Left ventricle myocardium inferior (tissue), 1 donor: ENCODE measurements at regions not wholly inside any gene's neighbourhood (a gene's known extent, or its start where the extent isn't known, plus 50 kb on each side); places are given as distances from the start of the nearest gene placed in this dataset.

ENCODE experiments used
- DNase-seq: peaks from one replicate; pipeline ENCODE4 v3.0.0-alpha.2; 2020
- H3K27ac ChIP-seq: fragments of 200-600 bp; replicated peaks from 2 replicates; pipeline ENCODE4 v1.8.0; 2021
- H3K27me3 ChIP-seq: fragments of 200-600 bp; 2 replicates; pipeline ENCODE4 v1.8.0; 2021; ENCODE audit warnings: low read depth
- H3K36me3 ChIP-seq: fragments of 200-600 bp; 2 replicates; pipeline ENCODE4 v1.8.0; 2021
- H3K4me1 ChIP-seq: fragments of 200-600 bp; 2 replicates; pipeline ENCODE4 v1.8.0; 2021
- H3K4me3 ChIP-seq: fragments of 200-600 bp; 2 replicates; pipeline ENCODE4 v1.8.0; 2021; ENCODE audit warnings: mild to moderate bottlenecking, moderate library complexity
- H3K9me3 ChIP-seq: fragments of 200-600 bp; replicated peaks from 2 replicates; pipeline ENCODE4 v1.8.0; 2021
- intact Hi-C: fragments of 100-400 bp; cut with micrococcal nuclease; formaldehyde crosslinking; loops from one replicate; pipeline ENCODE4 v1.11.0; 2022
- TF ChIP-seq, protein P1 (sequence below): fragments of 200-600 bp; IDR thresholded peaks from 2 replicates; pipeline ENCODE4 v1.8.0; 2021; ENCODE audit warnings: antibody characterized with exemption, mild to moderate bottlenecking, borderline replicate concordance
- donor health status: DM: no; HTN: yes; CAD: no; lungs with severe emphysema.

DNA sequence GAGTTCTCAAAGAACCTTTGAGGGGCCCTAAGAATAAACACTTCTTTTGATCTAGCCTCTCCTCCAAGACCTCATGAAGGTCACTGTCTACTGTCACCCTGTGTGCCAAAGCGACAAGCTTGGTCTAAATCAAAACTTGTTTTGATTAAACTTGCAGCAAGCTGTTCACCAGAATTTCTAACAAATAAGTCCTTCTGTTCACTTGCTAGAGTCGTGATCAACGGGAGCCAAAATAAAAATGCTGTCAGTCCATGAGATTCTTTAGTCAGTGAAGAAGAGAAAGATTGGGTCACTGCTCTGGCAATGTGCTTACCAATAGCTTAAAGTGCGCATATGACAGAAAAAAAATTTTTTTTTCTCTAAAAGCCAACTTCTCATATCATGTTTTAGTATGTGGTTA is 53.9 kb upstream of the GALNT5 start:
- intact Hi-C loops, result no loop called here
- DNase-seq, result no peak
- TF ChIP-seq, protein P1, sequence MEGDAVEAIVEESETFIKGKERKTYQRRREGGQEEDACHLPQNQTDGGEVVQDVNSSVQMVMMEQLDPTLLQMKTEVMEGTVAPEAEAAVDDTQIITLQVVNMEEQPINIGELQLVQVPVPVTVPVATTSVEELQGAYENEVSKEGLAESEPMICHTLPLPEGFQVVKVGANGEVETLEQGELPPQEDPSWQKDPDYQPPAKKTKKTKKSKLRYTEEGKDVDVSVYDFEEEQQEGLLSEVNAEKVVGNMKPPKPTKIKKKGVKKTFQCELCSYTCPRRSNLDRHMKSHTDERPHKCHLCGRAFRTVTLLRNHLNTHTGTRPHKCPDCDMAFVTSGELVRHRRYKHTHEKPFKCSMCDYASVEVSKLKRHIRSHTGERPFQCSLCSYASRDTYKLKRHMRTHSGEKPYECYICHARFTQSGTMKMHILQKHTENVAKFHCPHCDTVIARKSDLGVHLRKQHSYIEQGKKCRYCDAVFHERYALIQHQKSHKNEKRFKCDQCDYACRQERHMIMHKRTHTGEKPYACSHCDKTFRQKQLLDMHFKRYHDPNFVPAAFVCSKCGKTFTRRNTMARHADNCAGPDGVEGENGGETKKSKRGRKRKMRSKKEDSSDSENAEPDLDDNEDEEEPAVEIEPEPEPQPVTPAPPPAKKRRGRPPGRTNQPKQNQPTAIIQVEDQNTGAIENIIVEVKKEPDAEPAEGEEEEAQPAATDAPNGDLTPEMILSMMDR, result no peak
- H3K4me1 ChIP-seq, result no peaks in the 10 kb centered on the region
- H3K9me3 ChIP-seq, result no peaks in the 10 kb centered on the region
- no peak overlapping the region for H3K4me3 ChIP-seq
- H3K27me3 ChIP-seq, result no peaks in the 10 kb centered on the region
- no peaks in the 10 kb centered on the region for H3K36me3 ChIP-seq
- no peak overlapping the region for H3K27ac ChIP-seq

DNA sequence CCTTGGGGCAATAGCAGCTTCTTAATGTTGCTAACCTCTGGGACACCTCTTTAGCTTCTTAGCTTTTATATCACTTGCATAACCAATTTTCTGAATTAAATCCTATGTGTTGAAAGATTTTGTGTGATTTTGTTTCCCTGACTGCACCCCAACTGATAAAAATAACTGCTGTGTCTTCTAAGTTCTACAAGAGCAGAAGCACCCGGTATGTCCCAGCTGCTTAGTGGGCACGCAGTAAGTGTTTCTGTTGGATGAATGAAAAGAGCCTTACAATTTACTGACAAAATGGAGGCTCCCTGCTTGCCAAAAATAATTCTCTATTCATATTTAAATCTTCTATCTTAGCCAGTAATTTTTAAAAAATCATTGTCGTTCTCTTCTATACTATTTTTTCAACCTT is 53.1 kb upstream of the GALNT5 start:
- Histone ChIP-seq H3K9me3 (no peaks in the 10 kb centered on the region), H3K27me3 (no peaks in the 10 kb centered on the region), H3K4me1 (no peaks in the 10 kb centered on the region), H3K36me3 (no peaks in the 10 kb centered on the region), H3K27ac (no peak overlapping the region), H3K4me3 (no peak overlapping the region)
- no peak for DNase-seq
- intact Hi-C loops, result no loop called here
- TF ChIP-seq, protein P1, result no peak

- Histone ChIP-seq H3K27me3 (no peaks in the 10 kb centered on the region), H3K4me3 (no peak overlapping the region), H3K27ac (no peak overlapping the region), H3K4me1 (no peaks in the 10 kb centered on the region), H3K36me3 (no peaks in the 10 kb centered on the region), H3K9me3 (no peaks in the 10 kb centered on the region)
- TF ChIP-seq, protein P1, result no peak
- no peak for DNase-seq
- intact Hi-C loops, result no loop called here
Measured at GRCh38 chr2:157206916-157207315, 50.6 kb upstream of the GALNT5 start.
